T-helper 2 cell (primary cell): ENCODE measurements at regions not wholly inside any gene's neighbourhood (a gene's known extent, or its start where the extent isn't known, plus 50 kb on each side); places are given as distances from the start of the nearest gene placed in this dataset.

ENCODE experiments used
- DNase-seq, 5 experiments: peaks; one replicate each; pipeline versions ENCODE4 v3.0.0 to v3.0.0-alpha.2; 2012 to 2022

DNA sequence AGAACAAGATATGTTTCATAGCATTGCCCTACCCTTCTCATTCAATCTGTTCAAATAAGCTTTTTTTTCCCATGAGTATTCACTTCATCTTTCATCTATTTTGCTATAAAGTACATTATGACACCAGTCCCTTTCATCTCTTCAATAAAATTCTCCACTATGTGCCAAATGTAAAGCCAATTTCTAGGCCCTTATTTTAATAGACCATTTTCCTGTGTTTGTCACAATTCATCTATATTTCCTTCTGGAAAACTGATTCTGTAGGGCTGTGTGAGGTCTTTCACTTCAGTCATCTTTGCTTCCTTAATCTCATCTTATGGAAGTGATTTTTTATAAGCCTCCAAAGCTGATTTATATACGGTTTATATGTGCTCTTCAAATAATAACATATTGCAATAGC, 992.4 kb upstream of the EYS start:
- DNase-seq: no peak

DNA sequence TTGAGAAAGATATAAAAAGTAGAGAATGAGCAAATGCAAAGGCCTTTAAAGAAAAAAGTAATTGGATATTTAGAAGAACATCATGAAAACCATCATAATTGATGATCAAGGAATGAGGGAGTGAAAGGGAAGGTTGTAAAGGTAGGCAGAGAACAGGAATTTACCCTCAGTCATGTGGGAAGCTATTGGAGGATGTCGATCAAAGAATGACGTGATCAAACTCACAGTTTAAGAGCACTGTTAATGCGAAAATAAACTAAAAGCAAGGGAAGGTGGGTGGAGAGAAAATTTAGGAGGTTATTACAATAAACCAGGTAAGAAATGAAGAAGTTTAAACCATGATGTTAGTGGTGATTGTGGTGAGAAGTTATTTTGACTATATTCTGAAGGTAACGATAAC, 982.6 kb upstream of the EYS start:
- DNase-seq: no peak

DNA sequence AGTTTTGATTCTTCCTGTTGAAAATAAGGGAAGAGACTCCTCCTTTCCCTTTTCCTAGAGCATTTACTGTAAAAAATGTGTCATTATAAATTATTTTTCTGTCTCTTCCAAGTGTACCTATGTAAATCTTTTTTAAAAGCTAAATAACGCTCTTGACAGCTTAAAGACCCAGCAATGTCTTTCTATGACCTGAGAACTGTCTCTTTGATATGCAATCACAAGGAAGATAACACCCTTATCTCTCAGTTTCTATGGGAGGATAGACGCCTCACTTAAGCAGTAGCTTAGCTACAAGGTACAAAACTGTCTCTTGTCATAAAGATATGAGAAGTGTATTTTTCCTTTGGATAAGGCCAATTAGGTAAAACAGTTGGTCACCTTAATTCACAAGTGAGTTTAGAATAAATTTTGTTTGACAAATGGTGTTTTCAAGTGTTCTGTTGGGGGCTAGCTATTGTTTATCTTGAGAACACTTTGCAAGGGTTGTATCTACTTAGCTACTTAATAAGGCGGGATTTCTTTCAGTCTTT, 980.6 kb upstream of the EYS start:
- no peak for DNase-seq

DNA sequence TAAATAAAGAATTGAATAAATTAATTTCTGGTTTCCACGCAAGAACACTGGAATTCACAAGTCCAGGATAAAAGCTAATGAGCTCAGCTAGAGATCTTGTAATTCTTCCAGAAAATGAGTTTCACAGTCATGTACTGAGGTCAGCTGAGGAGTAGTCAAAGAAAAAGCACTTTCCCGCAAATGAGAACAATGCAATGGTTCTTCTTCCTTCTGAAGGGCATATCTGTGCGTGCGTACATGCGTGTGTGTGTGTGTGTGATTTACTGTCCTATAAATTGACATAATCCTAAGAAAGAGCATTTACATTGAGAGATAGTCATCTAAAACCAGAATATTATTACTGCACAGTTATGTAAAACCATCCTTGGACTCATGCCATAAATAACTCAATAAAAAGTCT, 968.9 kb upstream of the EYS start:
- DNase-seq: no peak

DNA sequence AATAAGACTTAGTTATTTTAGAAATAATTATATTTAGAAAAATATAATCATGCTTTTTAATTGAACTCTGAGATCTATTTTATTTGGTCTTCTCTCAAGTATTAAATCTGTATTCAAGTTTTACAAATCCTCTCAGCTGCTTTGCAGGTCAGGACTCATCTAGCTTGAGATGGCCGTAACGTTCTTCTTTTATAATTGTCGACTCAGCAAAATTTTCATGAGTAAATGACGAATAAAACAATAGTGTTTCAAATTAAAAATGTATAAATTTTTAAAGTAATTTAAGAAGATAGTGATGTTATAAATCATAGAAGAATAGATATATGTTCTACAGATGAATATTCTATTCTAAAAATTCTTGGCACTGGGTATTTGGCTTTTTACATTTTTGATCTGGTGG, 957.1 kb upstream of the EYS start:
- DNase-seq: no peak

DNA sequence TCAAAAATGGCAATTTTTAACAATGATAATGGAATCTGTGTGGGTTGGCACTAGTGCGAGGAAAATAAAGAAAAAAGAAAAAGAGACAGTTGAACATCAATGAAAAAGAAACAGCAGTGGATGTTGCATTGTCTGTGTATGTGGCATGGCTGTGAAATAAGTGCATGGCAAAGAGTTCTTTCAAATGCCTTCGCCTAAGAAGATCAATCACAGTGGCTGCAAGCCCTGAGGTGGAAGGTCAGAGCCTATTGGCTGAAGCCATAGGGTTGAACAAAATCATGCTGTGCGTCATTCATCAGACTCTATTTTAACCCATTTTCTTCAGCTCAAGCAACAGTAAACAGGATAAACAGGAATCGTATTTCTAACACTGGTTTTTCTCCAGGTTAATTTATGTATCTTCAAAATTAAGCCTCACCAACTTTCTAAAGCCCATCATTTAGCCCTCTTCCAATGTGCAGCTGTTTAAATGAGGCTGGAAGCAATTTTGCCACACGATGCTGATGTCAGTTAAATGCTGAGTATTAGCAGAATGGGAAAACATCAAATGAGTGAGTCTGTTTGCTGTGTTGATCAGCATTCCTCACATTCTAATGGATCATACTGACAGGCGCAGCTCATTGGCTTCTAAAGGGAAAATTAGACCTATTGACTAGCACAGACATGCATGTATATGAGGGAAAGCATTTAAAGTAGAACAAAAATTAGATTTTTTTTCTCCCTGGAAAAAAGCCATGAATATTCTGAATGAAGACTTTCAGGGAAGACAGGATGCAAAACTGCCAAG, 955.9 kb upstream of the EYS start:
- no peak for DNase-seq

DNA sequence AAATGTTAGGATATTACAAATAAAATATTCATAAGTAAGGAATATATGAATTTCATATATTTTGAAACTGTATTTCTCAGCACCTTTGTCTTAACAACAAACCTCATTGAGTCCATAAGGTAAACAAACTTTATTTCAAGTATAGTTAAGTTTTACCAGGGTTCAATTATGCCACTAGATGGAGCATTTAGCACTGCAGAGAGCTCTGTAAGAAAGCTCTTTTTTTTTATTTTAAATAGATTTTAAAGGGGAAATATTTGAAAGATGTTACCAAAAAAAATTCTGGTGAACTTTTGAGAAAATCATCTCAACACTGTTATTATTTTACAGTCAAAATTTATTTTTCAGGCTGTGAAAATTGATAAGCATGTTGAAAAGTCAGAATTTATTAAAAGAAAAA, 955.2 kb upstream of the EYS start:
- DNase-seq: no peak

DNA sequence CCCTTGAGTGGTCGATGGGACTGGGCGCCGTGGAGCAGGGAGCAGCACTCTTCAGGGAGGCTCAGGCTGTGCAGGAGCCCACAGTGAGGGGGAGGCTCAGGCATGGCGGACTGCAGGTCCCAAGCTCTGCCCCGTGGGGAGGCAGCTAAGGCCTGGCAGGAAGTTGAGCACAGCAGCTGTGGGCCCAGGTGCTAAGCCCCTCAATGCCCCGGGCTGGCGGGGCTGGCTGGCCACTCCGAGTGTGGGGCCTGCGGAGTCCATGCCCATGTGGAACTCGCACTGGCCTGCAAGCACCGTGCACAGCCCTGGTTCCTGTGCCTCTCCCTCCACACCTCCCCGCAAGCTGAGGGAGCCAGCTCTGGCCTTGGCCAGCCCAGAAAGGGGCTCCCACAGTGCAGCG, 948.4 kb upstream of the EYS start:
- DNase-seq: no peak

DNA sequence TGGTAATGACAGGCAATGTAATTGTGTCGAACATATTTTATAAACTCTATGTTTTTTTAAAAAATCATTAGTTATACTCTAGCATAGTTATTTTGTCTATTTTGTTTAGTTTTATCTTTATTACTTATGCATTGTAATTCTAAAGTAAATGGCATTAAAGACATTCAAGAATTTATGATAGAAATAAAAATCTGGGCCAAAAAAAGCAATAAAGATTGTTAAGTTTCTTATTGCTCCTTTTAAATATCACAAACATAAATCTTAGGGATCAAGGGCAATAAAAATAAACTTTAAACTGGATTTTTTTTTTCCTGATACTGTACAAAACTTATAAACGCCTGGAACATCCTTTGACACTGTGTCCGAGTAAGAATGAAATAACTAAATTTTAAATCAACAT, 931.5 kb upstream of the EYS start:
- DNase-seq: no peak

DNA sequence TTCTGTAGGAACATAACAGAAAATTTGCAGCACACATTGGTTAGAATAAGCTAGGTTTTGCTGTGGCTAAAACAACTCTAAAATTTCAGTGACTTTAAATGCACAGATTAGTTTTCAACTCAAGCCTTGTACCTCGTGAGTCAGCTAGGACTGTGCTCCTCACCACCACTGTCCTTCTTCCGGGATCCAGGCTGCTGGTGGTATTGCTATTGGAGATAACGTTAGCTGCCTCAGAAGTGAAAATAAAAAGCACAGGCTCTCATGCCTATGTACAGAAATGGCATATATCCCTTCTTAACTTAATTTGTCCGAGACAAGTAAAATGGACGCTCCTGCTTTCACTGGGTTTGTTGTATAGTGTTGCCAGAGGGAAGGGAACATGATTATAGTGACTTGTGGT, 931.1 kb upstream of the EYS start:
- no peak for DNase-seq

DNA sequence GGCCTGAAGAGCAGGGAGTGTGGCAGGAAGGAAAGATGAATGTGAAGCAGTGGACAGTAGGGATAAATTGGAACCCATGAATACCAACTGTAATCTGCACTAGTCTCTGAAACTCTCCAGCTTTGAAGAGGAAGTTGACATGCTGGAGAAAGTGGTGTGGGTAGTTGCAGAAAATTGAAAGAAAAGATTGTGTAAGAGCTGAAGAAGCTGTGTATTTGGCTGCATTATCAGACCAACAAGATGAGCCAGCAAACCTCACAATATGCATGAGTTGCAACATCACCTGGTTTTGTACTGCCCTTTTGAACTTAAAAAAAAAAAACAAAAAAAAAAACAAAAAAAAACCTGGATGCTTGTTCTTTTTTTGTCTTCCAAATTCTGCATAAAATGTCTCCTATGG, 921.9 kb upstream of the EYS start:
- DNase-seq: no peak

DNA sequence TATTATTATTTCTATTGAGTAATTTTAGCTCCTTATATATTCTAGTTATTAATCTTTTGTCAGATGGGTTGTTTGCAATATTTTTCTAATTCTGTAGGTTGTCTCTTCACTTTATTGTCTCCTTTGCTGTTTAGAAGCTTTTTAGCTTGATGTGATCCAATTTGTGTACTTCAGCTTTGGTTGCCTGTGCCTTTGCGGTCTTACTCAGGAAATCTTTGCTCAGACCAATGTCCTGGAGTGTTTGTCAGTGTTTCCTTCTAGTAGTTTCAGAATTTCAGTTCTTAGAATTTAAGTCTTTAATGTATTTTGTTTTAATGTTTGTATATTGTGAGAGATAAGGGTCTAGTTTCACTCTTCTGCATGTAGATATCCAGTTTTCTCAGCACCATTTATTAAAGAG, 916.0 kb upstream of the EYS start:
- no peak for DNase-seq

DNA sequence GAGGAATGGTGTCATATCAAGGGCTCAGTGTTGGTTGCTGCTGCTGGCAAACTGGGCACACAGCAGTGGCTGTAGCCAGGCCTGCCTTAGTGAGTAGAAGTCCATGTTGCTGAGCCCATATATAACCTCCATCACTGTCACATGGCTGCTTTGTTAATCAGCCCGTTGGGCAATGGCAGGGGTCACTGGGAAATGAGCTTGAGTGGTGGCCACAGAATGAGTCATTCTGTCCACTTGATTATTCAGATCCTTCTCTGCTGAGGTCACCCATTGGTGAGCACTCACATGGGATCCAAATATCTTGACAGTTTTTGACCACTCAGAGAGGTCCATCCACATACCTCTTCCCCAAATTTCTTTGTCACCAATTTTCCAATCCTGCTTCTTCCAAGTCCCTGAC, 898.9 kb upstream of the EYS start:
- no peak for DNase-seq

DNA sequence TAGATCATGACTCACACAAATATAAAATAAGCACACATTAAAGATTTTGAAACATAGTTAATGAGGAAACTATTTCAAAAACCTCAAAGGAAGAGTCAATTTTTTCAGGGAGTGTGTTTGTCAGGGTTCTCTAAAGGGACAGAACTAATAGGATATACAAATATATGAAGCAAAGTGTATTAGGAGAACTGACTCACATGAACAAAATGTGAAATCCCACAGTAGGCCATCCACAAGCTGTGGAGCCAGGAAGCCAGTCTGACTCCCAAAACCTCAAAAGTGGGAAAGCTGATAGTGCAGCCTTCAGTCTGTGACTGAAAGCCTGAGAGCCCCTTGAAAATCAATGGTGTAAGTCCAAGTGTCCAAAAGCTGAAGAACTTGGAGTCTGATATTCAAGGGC, 898.0 kb upstream of the EYS start:
- no peak for DNase-seq

DNA sequence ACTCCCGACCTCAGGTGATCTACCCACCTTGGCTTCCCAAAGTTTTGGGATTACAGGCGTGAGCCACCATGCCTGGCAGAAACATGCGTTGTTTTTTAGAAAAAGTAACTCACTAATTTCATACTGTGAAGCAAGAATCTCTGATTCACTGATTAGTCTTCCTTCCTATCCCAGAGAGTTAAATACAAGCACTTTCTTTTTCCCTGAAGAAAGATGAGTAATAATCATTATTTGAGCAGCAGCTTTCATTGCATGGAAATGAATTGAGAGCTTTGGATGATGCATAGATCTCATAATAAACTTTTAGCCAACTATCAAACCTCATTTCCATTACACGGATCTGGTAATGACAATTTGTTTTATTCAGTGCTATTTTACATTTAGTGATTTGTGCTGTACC, 892.5 kb upstream of the EYS start:
- DNase-seq: no peak

DNA sequence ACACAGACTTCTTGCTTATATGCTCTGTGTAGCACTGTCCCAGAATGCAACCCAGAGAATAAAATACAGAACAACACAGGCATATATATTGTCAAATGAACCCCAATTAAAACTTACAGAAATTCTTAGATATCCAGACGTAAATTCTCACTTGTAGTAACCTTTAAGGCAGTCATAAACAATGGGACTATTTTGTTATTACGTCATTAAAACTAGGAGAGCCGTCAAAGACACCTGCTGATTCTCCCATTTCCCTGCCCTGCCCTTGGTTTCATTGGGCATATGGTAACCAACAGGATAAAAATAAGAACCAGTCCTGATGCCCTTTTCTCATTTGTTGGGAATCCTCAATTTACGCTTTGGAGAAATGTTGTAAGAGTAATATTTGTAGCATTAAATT, 871.3 kb upstream of the EYS start:
- DNase-seq: no peak

DNA sequence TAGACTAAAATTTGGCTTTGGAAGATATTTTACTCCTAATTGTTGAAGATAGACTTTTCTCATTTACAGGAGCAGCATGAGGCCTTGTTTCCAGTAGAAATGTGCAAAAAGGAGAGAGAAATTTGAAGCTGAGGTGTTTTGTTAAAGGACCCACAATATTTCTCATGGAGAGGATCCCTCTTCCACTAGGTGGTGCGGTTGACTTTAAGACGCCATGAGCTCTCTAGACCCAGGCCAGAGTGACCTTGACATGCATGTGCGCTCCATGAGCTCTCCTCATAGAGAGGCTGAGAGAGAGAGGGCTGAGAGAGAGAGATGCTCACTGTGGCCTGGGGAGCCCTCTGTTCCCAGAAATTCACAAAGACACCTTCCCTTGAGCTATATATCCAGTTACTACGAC, 861.2 kb upstream of the EYS start:
- DNase-seq: no peak

DNA sequence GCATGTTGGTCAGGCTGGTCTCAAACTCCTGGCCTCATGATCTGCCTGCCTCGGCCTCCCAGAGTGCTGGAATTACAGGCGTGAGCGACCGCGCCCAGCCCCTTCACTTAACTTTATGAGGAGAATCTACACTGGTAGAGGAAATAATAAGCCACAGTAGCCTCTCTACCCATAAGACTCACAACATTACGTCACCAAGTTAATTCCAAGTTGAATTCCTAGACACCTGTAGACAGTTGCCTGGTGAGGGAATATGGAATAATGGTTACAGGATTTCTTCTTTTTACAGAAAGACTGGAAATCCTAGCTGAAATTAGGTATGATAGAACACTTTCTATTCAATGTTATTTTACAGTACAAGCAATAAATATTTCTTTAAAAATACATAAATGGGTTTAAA, 854.5 kb upstream of the EYS start:
- no peak for DNase-seq

DNA sequence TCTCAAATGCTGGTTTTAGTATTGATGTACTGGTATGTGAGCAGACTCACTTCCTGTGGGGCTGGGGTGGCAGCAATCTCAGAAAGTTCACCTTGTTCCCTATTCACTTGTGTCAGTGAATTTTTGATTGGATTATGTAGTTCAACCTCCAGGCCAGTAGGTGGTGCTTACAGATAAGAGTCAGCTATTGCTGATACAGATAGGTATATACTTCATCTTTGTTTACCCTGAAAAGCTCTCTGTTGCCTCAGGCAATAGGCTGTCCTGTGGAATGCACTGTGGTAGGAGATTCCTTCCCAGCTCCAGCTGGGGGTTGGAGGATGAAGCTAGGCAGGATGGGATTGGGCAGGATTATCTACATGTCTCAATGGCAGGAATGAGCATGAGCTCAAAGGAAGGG, 851.2 kb upstream of the EYS start:
- no peak for DNase-seq

DNA sequence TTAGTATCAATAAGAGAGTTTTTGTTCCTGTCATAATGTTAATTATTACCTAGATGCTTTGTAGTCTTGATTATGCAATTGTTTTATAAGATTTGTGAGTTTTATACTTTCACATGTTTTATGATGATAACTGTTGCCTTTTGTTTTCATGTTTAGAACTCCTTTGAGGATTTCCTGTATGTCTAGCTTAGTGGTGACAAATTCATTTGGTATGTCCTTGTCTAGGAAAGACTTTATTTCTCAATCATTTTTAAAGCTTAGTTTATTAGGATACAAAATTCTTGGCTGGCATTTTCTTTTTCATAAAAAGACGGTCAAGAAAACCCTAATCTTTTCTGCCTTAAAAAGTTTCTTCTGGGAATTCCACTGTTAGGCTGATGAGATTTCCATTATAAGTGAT, 849.9 kb upstream of the EYS start:
- no peak for DNase-seq

DNA sequence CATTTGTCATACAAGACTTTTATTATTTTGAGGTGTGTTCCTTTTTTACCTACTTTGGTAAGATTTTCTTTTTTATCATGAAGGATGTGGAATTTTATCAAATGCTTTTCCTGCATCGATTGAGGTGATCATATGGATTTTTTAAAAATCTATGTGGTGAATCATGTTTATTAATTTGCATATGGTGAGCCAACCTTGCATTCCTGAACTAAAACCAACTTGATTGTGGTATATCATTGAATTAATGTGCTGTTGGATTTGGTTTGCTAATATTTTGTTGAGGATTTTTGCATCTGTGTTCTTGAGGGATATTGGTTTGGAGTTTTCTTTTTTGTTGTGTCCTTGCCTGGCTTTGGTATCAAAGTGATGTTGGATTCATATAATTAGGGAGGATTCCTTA, 848.1 kb upstream of the EYS start:
- DNase-seq: no peak

DNA sequence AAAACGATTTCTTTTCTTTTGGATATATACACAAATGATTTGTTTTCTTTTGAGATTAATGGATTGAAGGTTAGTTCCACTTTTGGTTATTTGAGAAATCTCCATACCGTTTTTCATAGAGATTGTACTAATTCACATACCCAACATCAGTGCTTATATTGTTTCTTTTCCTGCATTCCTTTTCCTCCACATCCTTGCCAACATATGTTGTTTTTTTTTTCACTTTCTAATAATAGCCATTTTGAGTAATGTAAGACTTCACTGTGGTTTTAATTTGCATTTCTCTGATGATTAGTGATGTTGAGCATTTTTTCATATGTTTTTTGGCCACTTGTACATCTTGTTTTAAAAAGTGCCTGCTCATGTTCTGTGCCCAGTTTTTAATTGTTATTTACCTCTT, 846.4 kb upstream of the EYS start:
- no peak for DNase-seq

DNA sequence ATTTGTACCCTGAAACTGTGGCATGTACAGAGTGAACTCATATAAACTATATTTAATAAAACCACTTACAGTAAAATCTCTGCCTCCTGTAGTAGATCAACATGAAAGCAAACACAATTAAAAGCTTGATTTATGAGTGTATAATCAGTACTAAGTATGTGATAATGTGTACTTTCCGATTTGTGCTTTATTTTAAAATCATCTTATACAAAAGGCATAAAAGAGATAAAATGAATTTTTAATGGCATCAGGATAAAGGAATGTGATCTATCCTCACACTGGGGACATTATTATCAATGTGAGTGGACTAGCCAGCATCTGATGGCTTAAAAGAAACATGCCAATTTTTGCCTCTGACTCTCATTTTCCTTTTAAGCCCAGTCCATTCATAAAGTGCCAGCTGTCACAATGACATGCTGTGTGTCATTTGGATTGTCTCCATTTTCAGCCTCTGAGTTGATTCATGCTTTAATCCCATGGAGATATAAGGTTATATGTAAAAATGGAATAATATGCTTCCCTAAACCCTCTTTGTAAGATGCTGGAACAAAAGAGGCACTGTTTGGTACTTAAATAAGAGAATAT, 831.6 kb upstream of the EYS start:
- DNase-seq: no peak

DNA sequence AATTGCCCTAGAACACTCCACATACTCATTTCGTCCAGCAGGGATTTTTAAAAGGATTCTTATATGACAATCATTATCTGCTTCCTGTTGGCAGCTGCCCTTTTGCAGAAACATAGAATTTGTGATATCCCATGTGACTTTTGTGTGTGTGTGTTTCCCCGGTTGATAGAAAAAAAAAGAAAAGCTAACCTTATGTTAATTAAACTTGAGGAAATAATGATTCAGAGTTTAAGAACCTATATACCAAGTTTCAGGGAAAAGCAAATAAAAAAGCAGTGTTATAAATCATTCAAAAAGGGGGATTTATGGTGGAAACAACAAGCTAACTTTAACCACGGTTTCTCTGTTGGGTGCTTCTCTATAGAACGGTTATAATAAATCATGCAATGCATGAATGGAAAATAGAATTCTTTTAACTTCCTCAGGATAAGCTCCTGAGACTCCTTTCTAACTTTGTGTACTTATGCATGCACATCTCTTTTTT, 826.9 kb upstream of the EYS start:
- no peak for DNase-seq

DNA sequence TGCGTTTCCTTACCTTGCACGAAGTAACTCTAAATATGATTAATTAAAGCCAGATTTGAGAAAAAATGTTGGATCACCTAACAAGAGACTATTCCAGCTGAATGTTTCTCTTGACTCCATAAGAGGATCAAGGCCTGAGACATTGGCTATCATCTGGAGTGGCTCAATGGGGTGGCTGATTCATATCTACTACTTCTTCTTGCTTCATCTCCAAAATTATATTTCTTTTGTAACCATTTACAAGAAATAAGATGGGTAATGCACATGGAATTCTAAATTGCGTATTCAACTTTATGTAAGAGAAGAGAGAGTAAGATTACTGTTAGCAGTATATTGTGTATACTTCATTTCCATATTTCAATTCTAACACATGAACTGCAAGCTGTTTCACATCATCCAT, 819.0 kb upstream of the EYS start:
- DNase-seq: no peak
